ENCODE measurements at regions not wholly inside any gene's neighbourhood (a gene's known extent, or its start where the extent isn't known, plus 50 kb on each side); places are given as distances from the start of the nearest gene placed in this dataset.
"Not testable (repeated sequence)": the region's sequence is repeated elsewhere in the genome, so short reads cannot be mapped to it uniquely, and the experiment has no call there.

DNA sequence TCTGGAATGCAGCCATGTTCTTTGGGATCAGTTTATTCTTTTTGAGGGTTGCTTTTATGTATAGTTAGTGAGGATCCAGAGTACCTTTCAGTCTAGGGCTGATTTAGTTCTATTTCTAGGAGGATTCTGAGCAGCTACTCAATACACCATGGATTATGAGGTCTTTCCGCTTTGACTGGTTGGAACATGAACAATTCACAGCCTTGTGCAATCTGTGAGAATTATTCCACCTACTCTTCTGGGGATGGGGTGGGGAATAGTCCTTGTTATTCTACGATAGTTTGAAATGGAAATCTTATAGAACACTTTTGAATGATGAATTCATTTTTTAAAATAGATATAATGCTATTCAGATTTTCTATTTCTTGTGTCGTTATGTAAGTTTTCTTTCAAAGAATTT is 212.3 kb upstream of the ARRDC3 start:
- no peak overlapping the region for H3K4me3 ChIP-seq
- H3K9me3 ChIP-seq = peaks cover 0 to 46% (median 9%) of the 10 kb centered on the region in 11 donors
- DNase-seq (no peak), ATAC-seq (no peak)
- H3K27me3 ChIP-seq = no peaks in the 10 kb centered on the region
- no peaks in the 10 kb centered on the region for H3K36me3 ChIP-seq
- no peak overlapping the region for H3K27ac ChIP-seq
- no peaks in the 10 kb centered on the region for H3K4me1 ChIP-seq
- 86 to 90% methylated on average over 3 of the region's 3 CpGs for WGBS, 2 donors
- TF ChIP-seq, protein P1, sequence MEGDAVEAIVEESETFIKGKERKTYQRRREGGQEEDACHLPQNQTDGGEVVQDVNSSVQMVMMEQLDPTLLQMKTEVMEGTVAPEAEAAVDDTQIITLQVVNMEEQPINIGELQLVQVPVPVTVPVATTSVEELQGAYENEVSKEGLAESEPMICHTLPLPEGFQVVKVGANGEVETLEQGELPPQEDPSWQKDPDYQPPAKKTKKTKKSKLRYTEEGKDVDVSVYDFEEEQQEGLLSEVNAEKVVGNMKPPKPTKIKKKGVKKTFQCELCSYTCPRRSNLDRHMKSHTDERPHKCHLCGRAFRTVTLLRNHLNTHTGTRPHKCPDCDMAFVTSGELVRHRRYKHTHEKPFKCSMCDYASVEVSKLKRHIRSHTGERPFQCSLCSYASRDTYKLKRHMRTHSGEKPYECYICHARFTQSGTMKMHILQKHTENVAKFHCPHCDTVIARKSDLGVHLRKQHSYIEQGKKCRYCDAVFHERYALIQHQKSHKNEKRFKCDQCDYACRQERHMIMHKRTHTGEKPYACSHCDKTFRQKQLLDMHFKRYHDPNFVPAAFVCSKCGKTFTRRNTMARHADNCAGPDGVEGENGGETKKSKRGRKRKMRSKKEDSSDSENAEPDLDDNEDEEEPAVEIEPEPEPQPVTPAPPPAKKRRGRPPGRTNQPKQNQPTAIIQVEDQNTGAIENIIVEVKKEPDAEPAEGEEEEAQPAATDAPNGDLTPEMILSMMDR (IDR thresholded peaks at IDR 0.05) = no peak
- intact Hi-C loops (cut with DNase I) = no loop called here

- no peak overlapping the region for H3K4me3 ChIP-seq
- TF ChIP-seq, protein P1 (IDR thresholded peaks at IDR 0.05) = no peak
- ATAC-seq = no peak
- H3K27ac ChIP-seq = no peak overlapping the region
- intact Hi-C loops (cut with DNase I) = no loop called here
- H3K36me3 ChIP-seq = no peaks in the 10 kb centered on the region
- H3K4me1 ChIP-seq = no peaks in the 10 kb centered on the region
- H3K27me3 ChIP-seq = no peaks in the 10 kb centered on the region
- peaks cover 0 to 58% (median 9%) of the 10 kb centered on the region in 11 donors for H3K9me3 ChIP-seq
- DNase-seq = no peak
- 43 to 44% methylated on average over 1 of the region's 1 CpG for WGBS, 2 donors
Observed at GRCh38 chr5:91591076-91591475, 208.0 kb upstream of the ARRDC3 start.

DNA sequence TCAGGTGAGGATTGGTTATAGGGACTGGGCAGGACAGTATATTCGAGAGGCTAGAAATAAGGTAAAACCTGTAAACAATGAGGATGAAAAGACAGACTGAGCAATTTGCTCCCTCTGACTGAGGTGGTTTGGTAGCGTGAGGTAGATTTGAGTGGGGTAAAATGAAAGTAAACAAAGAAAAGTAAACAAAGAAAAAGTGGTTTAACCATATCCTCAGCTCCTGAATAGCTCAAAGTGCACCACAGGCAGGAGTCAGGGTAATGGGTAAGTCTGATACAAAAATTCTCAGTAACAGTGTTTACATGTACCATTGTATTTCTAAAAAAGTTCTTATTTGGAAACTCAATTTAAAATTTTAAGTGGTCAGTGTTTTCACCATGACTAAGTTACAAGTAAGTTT is 203.1 kb upstream of the ARRDC3 start:
- peaks cover 0 to 21% (median 0%) of the 10 kb centered on the region in 11 donors for H3K9me3 ChIP-seq
- ATAC-seq (no peak), DNase-seq (no peak)
- H3K4me1 ChIP-seq = no peaks in the 10 kb centered on the region
- 76 to 88% methylated on average over 2 of the region's 2 CpGs for WGBS, 2 donors
- H3K27ac ChIP-seq = no peak overlapping the region
- TF ChIP-seq, protein P1 (IDR thresholded peaks at IDR 0.05) = no peak
- no peaks in the 10 kb centered on the region for H3K36me3 ChIP-seq
- H3K27me3 ChIP-seq = no peaks in the 10 kb centered on the region
- no peak overlapping the region for H3K4me3 ChIP-seq
- intact Hi-C loops (cut with DNase I) = no loop called here

DNA sequence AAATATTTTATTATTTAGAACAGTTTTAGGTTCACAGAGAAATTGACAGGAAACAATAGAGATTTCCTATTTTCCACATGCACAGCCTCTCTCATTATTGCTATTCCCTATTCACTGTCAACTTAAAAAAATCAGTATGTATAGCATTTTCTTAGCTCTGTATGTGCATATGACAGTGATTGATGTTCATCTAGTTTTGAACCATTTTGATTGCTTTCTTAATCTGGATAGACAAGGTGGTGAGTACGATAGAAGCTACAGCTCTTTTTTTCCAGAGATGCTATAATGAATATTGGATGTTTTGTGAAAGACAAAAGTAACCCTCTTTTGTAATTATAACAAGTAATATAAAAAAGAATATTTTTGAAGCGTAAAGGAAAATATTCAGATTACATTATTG is 201.2 kb upstream of the ARRDC3 start:
- ATAC-seq = no peak
- no peaks in the 10 kb centered on the region for H3K36me3 ChIP-seq

DNA sequence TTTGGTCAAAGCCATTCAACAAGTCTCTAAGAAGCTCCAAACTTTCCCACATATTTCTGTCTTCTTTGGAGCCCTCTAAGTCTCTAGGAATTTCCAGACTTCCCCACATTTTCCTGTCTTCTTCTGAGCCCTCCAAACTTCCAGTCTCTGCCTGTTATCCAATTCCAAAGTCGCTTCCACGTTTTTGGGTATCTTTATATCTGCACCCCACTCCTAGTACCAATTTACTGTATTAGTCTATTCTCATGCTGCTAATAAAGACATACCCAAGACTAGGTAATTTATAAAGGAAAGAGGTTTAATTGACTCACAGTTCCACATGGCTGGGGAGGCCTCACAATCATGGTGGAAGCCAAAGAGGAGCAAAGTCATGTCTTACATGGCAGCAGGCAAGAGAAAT is 182.9 kb upstream of the ARRDC3 start:
- 84 to 88% methylated on average over 2 of the region's 2 CpGs for WGBS, 2 donors
- H3K27ac ChIP-seq; H3K36me3 ChIP-seq; H3K4me1 ChIP-seq; DNase-seq; intact Hi-C loops (cut with DNase I); H3K4me3 ChIP-seq; H3K27me3 ChIP-seq; ATAC-seq: not testable (repeated sequence)
- H3K9me3 ChIP-seq = peaks cover 0 to 76% (median 3%) of the 10 kb centered on the region in 11 donors

More for the DNA sequence above, 201.2 kb upstream of the ARRDC3 start:
- no peak overlapping the region for H3K4me3 ChIP-seq
- intact Hi-C loops (cut with DNase I) = no loop called here
- no peaks in the 10 kb centered on the region for H3K4me1 ChIP-seq
- DNase-seq = no peak
- no peak overlapping the region for H3K27ac ChIP-seq
- no peaks in the 10 kb centered on the region for H3K27me3 ChIP-seq
- 79 to 89% methylated on average over 2 of the region's 2 CpGs for WGBS, 2 donors
- peaks cover 0 to 2% (median 0%) of the 10 kb centered on the region in 11 donors for H3K9me3 ChIP-seq
- TF ChIP-seq, protein P1 (IDR thresholded peaks at IDR 0.05) = no peak

All from heart right ventricle (tissue), 16 donors.